Retinal pigment epithelial cell (primary cell): ENCODE measurements at regions not wholly inside any gene's neighbourhood (a gene's known extent, or its start where the extent isn't known, plus 50 kb on each side); places are given as distances from the start of the nearest gene placed in this dataset.
"Not testable (repeated sequence)": the region's sequence is repeated elsewhere in the genome, so short reads cannot be mapped to it uniquely, and the experiment has no call there.

Experiments
- DNase-seq: peaks from one replicate; pipeline ENCODE4 v3.0.0-alpha.2; 2010; ENCODE audit warnings: low read depth
- H3K4me3 ChIP-seq: 2 replicates; pipeline ENCODE4 v1.5.1; 2011; ENCODE audit warnings: mild to moderate bottlenecking, low read length, control low read depth, moderate library complexity
- TF ChIP-seq, protein P1 (sequence below): conservative IDR thresholded peaks from 2 replicates; pipeline ENCODE4 v1.5.1; 2011; ENCODE audit warnings: low read depth, low read length, control low read depth, inconsistent platforms

DNA sequence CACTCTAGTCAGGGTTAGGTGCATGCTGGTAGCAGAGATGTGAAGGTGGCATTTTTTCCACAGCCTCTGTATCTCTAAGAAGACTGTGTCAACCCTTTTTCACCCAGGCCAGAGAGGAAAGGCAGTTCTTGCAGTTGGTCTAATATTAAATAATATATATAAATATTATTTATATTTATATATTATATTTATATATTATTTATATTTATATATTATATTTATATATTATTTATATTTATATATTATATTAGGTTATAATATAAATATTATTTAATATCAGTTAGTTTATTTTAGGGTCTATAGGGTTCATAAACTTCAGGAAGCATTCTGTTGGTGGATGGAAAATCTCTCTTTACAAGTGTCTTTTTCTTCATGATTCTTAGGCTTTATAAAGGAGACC lies 218.6 kb upstream of the DMRTA1 start:
- TF ChIP-seq, protein P1, sequence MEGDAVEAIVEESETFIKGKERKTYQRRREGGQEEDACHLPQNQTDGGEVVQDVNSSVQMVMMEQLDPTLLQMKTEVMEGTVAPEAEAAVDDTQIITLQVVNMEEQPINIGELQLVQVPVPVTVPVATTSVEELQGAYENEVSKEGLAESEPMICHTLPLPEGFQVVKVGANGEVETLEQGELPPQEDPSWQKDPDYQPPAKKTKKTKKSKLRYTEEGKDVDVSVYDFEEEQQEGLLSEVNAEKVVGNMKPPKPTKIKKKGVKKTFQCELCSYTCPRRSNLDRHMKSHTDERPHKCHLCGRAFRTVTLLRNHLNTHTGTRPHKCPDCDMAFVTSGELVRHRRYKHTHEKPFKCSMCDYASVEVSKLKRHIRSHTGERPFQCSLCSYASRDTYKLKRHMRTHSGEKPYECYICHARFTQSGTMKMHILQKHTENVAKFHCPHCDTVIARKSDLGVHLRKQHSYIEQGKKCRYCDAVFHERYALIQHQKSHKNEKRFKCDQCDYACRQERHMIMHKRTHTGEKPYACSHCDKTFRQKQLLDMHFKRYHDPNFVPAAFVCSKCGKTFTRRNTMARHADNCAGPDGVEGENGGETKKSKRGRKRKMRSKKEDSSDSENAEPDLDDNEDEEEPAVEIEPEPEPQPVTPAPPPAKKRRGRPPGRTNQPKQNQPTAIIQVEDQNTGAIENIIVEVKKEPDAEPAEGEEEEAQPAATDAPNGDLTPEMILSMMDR, result no peak
- DNase-seq, result no peak
- H3K4me3 ChIP-seq, result no peak overlapping the region

DNA sequence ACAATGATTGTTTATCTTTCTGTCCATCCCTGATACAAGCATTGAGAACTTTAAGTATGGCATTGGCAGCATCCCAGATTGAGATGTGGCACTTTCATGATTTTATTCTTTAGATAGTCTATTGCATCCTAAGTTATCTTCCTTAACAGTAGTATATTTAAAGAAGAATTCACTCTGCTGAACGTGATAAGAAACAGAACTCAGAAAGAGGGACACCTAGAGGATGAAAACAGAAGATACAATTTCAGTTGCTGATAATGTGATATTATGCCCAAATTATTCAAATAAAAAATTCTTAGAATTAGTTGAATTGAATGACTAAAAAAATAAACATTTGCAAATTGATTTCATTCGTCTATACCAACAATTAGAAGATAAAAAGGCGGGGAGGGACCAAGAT lies 218.1 kb upstream of the DMRTA1 start:
- TF ChIP-seq, protein P1, result peak; percentile 30
- DNase-seq, result no peak
- no peak overlapping the region for H3K4me3 ChIP-seq

DNA sequence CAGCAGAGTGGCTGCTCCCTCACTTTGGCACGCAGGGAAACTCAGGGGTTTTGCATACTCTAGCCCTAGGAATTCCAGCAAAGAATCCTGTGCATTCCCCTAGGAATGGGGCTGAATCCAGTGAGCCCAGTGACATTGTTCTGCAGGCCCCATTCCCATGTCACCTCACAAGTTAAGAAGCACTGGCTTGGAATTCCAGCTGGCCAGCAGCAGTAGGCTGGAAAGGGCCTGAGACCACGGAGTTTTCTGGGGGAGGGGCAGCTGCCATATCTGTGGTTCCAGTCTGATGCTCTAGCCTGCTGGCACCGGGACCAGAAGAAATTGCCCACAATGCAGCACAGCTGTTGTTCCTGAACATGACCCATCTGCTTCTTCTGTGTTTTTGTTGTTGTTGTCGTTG lies 217.6 kb upstream of the DMRTA1 start:
- TF ChIP-seq, protein P1, result no peak
- no peak for DNase-seq
- H3K4me3 ChIP-seq, result no peak overlapping the region

DNA sequence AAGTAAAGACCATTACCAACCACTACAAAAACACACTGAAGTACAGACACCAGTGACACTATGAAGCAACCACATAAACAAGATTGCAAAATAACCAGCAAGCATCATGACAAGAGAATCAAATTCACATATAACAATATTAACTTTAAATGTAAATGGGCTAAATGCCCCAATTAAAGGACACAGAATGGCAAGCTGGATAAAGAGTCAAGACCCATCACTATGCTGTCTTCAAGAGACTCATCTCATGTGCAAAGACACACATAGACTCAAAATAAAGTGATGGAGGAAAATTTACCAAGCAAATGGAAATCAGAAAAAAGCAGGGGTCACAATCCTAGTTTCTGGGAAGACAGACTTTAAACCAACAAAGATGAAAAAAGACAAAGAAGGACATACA lies 215.3 kb upstream of the DMRTA1 start:
- H3K4me3 ChIP-seq, DNase-seq: not testable (repeated sequence)

DNA sequence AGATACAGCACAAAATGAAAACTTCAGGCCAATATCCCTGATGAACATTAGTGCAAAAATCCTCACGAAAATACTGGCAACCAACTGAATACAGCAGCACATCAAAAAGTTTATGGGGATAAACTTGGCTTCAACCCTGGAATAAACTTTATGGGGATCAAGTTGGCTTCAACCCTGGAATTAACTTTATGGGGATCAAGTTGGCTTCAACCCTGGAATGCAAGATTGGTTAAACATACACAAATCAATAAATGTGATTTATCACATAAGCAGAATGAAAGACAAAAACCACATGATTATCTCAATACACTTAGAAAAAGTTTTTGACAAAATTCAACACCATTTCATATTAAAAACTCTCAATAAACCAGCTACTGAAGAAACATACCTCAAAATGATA lies 213.7 kb upstream of the DMRTA1 start:
- TF ChIP-seq, protein P1, result no peak
- no peak for DNase-seq

DNA sequence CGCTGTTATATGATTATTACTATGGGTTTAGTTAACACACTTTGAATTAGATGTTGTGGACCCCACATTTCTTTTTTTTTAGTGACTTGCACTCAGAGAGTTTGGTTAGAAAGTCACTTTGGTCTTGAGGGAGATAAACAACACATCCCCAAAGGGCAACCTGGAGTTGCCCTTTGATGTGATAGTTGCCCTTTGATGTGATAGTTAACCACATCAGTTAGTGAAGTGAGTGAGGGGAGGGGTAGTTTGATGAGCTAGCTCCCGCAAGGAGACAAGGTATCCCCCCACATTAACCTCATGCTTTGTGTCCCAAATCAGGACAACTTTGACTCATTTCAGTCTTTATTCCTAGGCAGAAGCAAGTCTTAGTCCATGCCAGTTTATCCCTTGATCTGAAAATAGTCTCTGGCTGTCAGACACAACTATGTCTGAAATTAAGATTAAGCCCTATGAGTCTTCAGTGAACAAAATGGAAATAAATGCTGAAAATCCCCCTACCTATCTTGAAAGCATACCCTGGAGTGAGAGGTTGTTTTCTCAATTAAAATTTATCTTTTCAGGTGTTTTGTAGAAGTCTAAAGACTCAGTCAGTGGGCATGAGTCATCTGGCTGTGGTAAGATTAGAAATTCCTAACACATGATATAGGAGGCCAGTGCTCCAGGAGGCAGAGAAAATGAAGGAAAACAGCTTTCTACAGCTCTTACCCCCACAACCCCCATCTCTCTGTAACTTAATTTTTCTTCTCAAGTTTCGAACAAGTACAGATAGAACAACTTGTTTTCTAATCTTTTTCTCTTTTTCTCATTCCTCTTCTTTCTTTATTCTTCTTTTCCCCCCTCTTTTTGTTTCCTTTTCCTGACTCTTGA lies 208.9 kb upstream of the DMRTA1 start:
- TF ChIP-seq, protein P1, result no peak
- DNase-seq, result peak; percentile 91
- peak overlapping the region; percentile 12 for H3K4me3 ChIP-seq

More for the DNA sequence above, 213.7 kb upstream of the DMRTA1 start:
- no peak overlapping the region for H3K4me3 ChIP-seq

DNA sequence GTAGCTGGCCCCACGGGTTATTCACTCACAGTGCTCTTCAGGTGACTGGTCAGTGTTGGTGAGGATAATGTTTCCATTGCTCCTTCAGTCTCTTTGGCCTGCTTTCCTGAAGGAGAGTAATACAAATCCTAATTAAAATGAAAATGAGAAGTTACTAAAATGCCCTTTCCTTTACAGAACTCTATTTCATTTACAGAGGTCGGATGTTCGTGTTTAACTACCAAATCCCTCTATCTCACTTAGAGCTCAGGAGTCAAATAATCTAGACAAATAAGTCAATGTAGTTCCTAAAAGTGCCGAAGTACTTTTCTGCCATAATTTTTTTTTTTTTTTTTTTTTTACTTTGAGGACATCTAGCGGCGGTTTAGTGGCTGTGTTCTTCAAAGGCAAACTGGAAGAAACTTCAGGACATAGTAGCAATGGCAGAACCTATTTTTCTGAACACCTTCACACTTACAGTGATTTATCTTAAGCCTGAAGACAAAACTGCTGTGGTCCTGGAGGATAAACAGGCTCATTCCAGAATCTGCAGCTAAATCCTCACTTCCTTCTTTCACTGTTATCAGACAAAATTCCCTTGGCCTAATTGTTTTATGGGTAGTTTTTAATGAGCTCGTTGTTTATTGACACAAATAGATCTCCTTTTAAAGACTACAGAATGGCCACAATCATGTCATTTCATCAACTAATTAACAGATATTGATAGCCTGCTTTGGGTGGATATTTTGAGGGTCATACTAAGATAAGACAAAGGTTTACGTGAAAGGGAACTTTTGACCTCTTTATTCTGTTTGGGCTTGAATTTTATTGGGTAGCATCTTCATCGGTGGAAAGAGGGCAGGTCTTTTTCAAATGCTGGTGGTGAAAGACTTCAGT lies 207.6 kb upstream of the DMRTA1 start:
- peak overlapping the region; percentile 6 for H3K4me3 ChIP-seq
- DNase-seq, result no peak
- TF ChIP-seq, protein P1, result peak; percentile 58
